ENCODE measurements at regions not wholly inside any gene's neighbourhood (a gene's known extent, or its start where the extent isn't known, plus 50 kb on each side); places are given as distances from the start of the nearest gene placed in this dataset.

- no peak overlapping the region for H3K4me3 ChIP-seq (ENCODE audit: low read depth, low read length)
- H3K4me1 ChIP-seq (ENCODE audit: control insufficient read depth, insufficient read depth, low read length): no peaks in the 10 kb centered on the region
- ChIA-PET CTCF (no interaction called here), POLR2A (no interaction called here)
- H3K27ac ChIP-seq (ENCODE audit: extremely low read depth, low read depth, low read length): no peak overlapping the region
- no peaks in the 10 kb centered on the region for H3K36me3 ChIP-seq (ENCODE audit: control insufficient read depth in 2 of 2, insufficient read depth in 1 of 2, low read length in 2 of 2)
- H3K9me3 ChIP-seq (ENCODE audit: control insufficient read depth, insufficient read depth, low read depth, low read length): no peaks in the 10 kb centered on the region
- TF ChIP-seq ZBTB1 (tag by site-specific recombination; IDR thresholded peaks at IDR 0.05): no peak
- TF ChIP-seq ZBTB49 (tag by site-specific recombination; IDR thresholded peaks at IDR 0.05; ENCODE audit: low read depth): no peak
- no peak for TF ChIP-seq ZBTB48 (tag by site-specific recombination; IDR thresholded peaks at IDR 0.05)
- TF ChIP-seq PBX3 (CRISPR knock-in tag; IDR thresholded peaks at IDR 0.05): no peak
- TF ChIP-seq ZNF548 (tag by site-specific recombination; IDR thresholded peaks at IDR 0.05): no peak
- TF ChIP-seq KLF7 (tag by site-specific recombination; IDR thresholded peaks at IDR 0.05; ENCODE audit: borderline replicate concordance): no peak
- TF ChIP-seq ZNF292 (tag by site-specific recombination; IDR thresholded peaks at IDR 0.05; ENCODE audit: borderline replicate concordance, low read depth): no peak
- TF ChIP-seq ZNF132 (tag by site-specific recombination; IDR thresholded peaks at IDR 0.05; ENCODE audit: borderline replicate concordance): no peak
- TF ChIP-seq SETDB1 (IDR thresholded peaks at IDR 0.05; ENCODE audit: insufficient read length, low read length): no peak
- no peak for TF ChIP-seq TCF7L2 (IDR thresholded peaks at IDR 0.05; ENCODE audit: borderline replicate concordance, low read depth, low read length)
Observed at GRCh38 chr2:8478471-8478793, 203.4 kb upstream of the ID2 start.

- no peaks in the 10 kb centered on the region for H3K4me1 ChIP-seq (ENCODE audit: control insufficient read depth, insufficient read depth, low read length)
- H3K36me3 ChIP-seq (ENCODE audit: control insufficient read depth in 2 of 2, insufficient read depth in 1 of 2, low read length in 2 of 2): no peaks in the 10 kb centered on the region
- POLR2A ChIA-PET: no interaction called here
- no peak overlapping the region for H3K27ac ChIP-seq (ENCODE audit: extremely low read depth, low read depth, low read length)
- CTCF ChIA-PET: no interaction called here
- TF ChIP-seq ZNF571 (tag by site-specific recombination; IDR thresholded peaks at IDR 0.05) (no peak), ZNF302 (tag by site-specific recombination; IDR thresholded peaks at IDR 0.05; ENCODE audit: low read depth) (no peak), ZNF621 (tag by site-specific recombination; IDR thresholded peaks at IDR 0.05) (no peak), ZFP69B (tag by site-specific recombination; IDR thresholded peaks at IDR 0.05) (no peak), BCL6B (tag by site-specific recombination; IDR thresholded peaks at IDR 0.05) (no peak), ZBTB17 (tag by site-specific recombination; IDR thresholded peaks at IDR 0.05) (no peak), ZNF600 (tag by site-specific recombination; IDR thresholded peaks at IDR 0.05) (no peak), ZNF623 (tag by site-specific recombination; IDR thresholded peaks at IDR 0.05) (no peak), ZNF426 (tag by site-specific recombination; IDR thresholded peaks at IDR 0.05) (no peak), KLF7 (tag by site-specific recombination; IDR thresholded peaks at IDR 0.05; ENCODE audit: borderline replicate concordance) (no peak)
- H3K9me3 ChIP-seq (ENCODE audit: control insufficient read depth, insufficient read depth, low read depth, low read length): no peaks in the 10 kb centered on the region
- no peak overlapping the region for H3K4me3 ChIP-seq (ENCODE audit: low read depth, low read length)
Observed at GRCh38 chr2:8479298-8479697, 202.6 kb upstream of the ID2 start.

- ChIA-PET CTCF (interaction anchor here (0.8 to 1.6 kb wide), 2 partner anchors 10 to 124 kb away, joined by 3 to 4 read pairs; no protein-coding TSS in a partner anchor), POLR2A (interaction anchor here (0.5 kb wide), 1 partner anchor 203 kb away, joined by 3 read pairs; no protein-coding TSS in a partner anchor)
- no peak overlapping the region for H3K27ac ChIP-seq (ENCODE audit: extremely low read depth, low read depth, low read length)
- H3K9me3 ChIP-seq (ENCODE audit: control insufficient read depth, insufficient read depth, low read depth, low read length): no peaks in the 10 kb centered on the region
- no peaks in the 10 kb centered on the region for H3K36me3 ChIP-seq (ENCODE audit: control insufficient read depth in 2 of 2, insufficient read depth in 1 of 2, low read length in 2 of 2)
- no peaks in the 10 kb centered on the region for H3K4me1 ChIP-seq (ENCODE audit: control insufficient read depth, insufficient read depth, low read length)
- no peak overlapping the region for H3K4me3 ChIP-seq (ENCODE audit: low read depth, low read length)
- TF ChIP-seq REPIN1 (tag by site-specific recombination; IDR thresholded peaks at IDR 0.05; ENCODE audit: low read depth) (no peak), ZFP69B (tag by site-specific recombination; IDR thresholded peaks at IDR 0.05) (no peak), ZNF544 (tag by site-specific recombination; IDR thresholded peaks at IDR 0.05) (no peak), ZNF341 (tag by site-specific recombination; IDR thresholded peaks at IDR 0.05; ENCODE audit: low read depth) (no peak), TSHZ1 (tag by site-specific recombination; IDR thresholded peaks at IDR 0.05; ENCODE audit: borderline replicate concordance) (no peak), ZNF140 (tag by site-specific recombination; IDR thresholded peaks at IDR 0.05) (no peak)
Observed at GRCh38 chr2:8480915-8481314, 200.9 kb upstream of the ID2 start.
